Activated CD4-positive, alpha-beta T cell treated with anti-CD3 and anti-CD28 coated beads, Interleukin-2, amount 10 ng/mL, durations not matched to agents 24 days and 14 days (primary cell): ENCODE measurements at regions not wholly inside any gene's neighbourhood (a gene's known extent, or its start where the extent isn't known, plus 50 kb on each side); places are given as distances from the start of the nearest gene placed in this dataset.

Source experiments
- DNase-seq: peaks from one replicate; pipeline ENCODE4 v3.0.0; 2022
- H3K27ac Mint-ChIP-seq: one replicate; pipeline ENCODE4 v1.8.0; 2022; ENCODE audit warnings: mild to moderate bottlenecking, mixed read lengths
- H3K27me3 Mint-ChIP-seq: one replicate; pipeline ENCODE4 v1.8.0; 2022; ENCODE audit warnings: mixed read lengths
- H3K36me3 Mint-ChIP-seq: one replicate; pipeline ENCODE4 v1.8.0; 2022; ENCODE audit warnings: low read depth, mild to moderate bottlenecking, mixed read lengths
- H3K4me1 Mint-ChIP-seq: one replicate; pipeline ENCODE4 v1.8.0; 2021; ENCODE audit warnings: mixed read lengths
- H3K4me3 Mint-ChIP-seq: one replicate; pipeline ENCODE4 v1.8.0; 2022; ENCODE audit warnings: mild to moderate bottlenecking, moderate library complexity, mixed read lengths
- H3K9me3 Mint-ChIP-seq: one replicate; pipeline ENCODE4 v1.8.0; 2021; ENCODE audit warnings: mixed read lengths
- intact Hi-C: fragments of 100-400 bp; cut with micrococcal nuclease; formaldehyde crosslinking; loops from one replicate; pipeline ENCODE4 v1.15.1; 2023

DNA sequence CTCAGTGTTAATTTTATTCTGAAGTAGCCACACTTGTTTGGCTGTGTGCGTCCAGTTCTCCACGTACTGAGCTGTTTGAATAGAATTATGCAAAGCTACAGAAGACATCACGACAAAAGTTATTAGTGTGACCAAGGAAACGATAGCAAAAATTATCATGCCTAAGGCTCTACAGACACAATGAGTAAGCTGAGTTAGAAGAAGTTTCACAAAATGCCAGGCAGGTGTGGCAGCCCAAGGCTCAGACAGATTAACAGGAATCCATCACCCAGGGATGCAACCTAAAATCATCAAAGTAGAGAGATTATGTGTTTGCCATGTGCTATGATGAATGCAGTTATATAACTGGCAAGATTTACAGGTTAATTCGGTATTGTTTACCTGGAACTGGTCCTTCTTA, 73.1 kb upstream of the INCENP start:
- Mint-ChIP-seq H3K27ac (no peak overlapping the region), H3K4me3 (no peak overlapping the region), H3K36me3 (no peaks in the 10 kb centered on the region), H3K27me3 (peaks cover 24% of the 10 kb centered on the region), H3K4me1 (no peaks in the 10 kb centered on the region), H3K9me3 (no peaks in the 10 kb centered on the region)
- DNase-seq = no peak
- intact Hi-C loops = no loop called here

DNA sequence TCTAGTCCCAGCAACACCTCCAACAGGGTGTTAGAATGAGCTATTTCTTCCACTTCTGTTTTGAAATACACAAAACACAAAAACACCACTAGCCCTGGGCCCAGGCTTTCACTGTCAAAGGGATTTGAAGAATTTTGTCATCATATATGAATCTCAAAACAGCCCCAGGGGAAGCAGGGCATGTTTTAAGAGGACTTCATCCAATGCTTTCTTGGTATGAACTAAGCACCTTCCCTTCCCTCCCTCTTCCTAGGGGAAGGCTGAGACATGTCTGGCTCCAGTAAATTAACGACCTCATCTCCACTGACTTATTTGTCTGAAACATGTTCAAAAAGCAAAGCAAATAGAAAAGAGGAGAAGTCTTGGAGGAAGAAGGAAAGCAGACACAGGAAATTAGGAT, 75.7 kb upstream of the INCENP start:
- H3K4me3 Mint-ChIP-seq = no peak overlapping the region
- H3K9me3 Mint-ChIP-seq = no peaks in the 10 kb centered on the region
- peaks cover 25% of the 10 kb centered on the region for H3K27me3 Mint-ChIP-seq
- intact Hi-C loops = no loop called here
- H3K4me1 Mint-ChIP-seq = no peaks in the 10 kb centered on the region
- no peak for DNase-seq
- no peak overlapping the region for H3K27ac Mint-ChIP-seq
- H3K36me3 Mint-ChIP-seq = no peaks in the 10 kb centered on the region

DNA sequence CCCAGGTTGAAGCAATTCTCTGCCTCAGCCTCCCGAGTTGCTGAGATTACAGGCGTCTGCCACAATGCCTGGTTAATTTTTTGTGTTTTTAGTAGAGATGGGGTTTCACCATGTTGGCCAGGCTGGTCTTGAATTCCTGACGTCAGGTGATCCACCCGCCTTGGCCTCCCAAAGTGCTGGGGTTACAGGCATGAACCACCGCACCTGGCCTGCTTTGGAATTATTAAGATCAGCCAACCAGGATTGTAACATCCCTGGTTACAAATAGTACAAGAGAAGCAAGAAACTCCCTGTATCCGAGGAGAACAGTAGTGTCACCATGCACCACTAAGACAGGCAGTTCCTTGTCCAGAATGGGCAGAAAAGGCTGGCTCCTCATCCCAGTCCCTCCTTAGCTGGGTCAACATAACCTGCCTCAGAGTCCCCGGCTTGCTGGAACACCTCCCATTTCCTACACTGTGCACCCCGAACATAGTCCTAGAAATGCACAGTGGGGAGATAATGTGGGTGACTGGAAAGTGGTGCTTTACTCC, 77.2 kb upstream of the INCENP start:
- H3K27me3 Mint-ChIP-seq = peaks cover 19% of the 10 kb centered on the region
- intact Hi-C loops = no loop called here
- no peaks in the 10 kb centered on the region for H3K9me3 Mint-ChIP-seq
- H3K4me3 Mint-ChIP-seq = no peak overlapping the region
- no peaks in the 10 kb centered on the region for H3K36me3 Mint-ChIP-seq
- no peak overlapping the region for H3K27ac Mint-ChIP-seq
- DNase-seq = no peak
- peaks cover 2% of the 10 kb centered on the region for H3K4me1 Mint-ChIP-seq

DNA sequence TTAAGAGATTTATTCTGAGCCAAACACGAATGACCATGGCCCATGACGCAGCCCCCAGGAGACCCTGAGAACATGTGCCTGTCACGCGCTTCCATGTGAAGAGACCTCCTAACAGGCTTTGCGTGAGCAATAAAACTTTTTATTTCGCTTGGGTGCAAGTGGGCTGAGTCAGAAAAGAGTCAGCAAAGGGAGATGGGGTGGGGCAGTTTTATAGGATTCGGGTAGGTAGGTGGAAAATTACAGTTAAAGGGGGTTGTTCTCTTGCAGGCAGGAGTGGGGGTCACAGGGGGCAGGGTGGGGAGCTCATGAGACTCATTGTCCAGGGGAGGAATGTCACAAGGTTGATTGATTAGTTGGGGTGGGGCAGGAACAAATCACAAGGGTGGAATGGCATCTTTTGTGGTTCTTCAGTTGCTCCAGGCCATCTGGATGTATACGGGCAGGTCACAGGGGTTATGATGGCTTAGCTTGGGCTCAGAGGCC, 77.2 kb upstream of the FTH1 start:
- no peak overlapping the region for H3K27ac Mint-ChIP-seq
- intact Hi-C loops = no loop called here
- no peaks in the 10 kb centered on the region for H3K9me3 Mint-ChIP-seq
- H3K36me3 Mint-ChIP-seq = no peaks in the 10 kb centered on the region
- H3K4me3 Mint-ChIP-seq = no peak overlapping the region
- H3K4me1 Mint-ChIP-seq = peaks cover 2% of the 10 kb centered on the region
- H3K27me3 Mint-ChIP-seq = peaks cover 15% of the 10 kb centered on the region
- no peak for DNase-seq

DNA sequence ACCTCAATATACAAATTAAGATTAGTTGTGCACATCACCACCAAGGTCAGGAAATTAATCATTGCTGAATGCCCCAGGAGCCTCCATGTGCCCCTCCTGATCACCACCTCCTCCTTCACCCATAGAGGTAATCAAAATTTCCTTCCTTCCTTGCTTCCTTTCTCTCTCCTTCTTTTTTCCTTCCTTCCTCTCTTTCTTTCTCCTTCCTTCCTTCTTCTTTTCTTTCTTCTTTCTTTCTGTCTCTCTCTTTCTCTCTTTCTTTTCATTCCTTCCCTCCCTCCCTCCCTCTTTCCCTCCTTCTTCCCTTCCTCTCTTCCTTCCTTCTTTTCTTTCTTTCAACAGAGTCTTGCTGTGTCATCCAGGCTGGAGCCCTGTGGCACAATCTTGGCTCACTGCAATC, 67.9 kb upstream of the FTH1 start:
- intact Hi-C loops = no loop called here
- H3K36me3 Mint-ChIP-seq = peaks cover 5% of the 10 kb centered on the region
- peaks cover 19% of the 10 kb centered on the region for H3K27me3 Mint-ChIP-seq

DNA sequence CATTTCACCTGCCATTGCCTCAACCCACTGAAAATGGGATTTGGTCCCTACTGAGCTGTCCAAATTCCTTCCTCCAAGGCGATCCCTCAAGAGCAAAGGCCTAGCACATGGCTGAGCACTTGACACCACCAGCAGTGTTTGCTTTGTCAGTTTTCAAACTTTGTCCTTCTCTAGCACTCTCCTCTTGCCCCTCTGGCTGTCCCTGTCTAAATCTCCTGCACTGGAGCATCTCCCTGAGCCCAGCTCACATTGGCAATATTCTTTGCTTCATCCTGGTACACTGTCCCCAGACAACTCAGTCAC, 66.6 kb upstream of the FTH1 start:
- peaks cover 4% of the 10 kb centered on the region for H3K4me1 Mint-ChIP-seq
- intact Hi-C loops = no loop called here
- peaks cover 17% of the 10 kb centered on the region for H3K27me3 Mint-ChIP-seq
- H3K27ac Mint-ChIP-seq = no peak overlapping the region
- H3K36me3 Mint-ChIP-seq = peaks cover 5% of the 10 kb centered on the region
- H3K4me3 Mint-ChIP-seq = no peak overlapping the region
- DNase-seq = no peak
- H3K9me3 Mint-ChIP-seq = peaks cover 5% of the 10 kb centered on the region

More for the DNA sequence above, 67.9 kb upstream of the FTH1 start:
- Mint-ChIP-seq H3K27ac (no peak overlapping the region), H3K4me1 (peaks cover 4% of the 10 kb centered on the region), H3K4me3 (no peak overlapping the region), H3K9me3 (peaks cover 5% of the 10 kb centered on the region)
- no peak for DNase-seq

DNA sequence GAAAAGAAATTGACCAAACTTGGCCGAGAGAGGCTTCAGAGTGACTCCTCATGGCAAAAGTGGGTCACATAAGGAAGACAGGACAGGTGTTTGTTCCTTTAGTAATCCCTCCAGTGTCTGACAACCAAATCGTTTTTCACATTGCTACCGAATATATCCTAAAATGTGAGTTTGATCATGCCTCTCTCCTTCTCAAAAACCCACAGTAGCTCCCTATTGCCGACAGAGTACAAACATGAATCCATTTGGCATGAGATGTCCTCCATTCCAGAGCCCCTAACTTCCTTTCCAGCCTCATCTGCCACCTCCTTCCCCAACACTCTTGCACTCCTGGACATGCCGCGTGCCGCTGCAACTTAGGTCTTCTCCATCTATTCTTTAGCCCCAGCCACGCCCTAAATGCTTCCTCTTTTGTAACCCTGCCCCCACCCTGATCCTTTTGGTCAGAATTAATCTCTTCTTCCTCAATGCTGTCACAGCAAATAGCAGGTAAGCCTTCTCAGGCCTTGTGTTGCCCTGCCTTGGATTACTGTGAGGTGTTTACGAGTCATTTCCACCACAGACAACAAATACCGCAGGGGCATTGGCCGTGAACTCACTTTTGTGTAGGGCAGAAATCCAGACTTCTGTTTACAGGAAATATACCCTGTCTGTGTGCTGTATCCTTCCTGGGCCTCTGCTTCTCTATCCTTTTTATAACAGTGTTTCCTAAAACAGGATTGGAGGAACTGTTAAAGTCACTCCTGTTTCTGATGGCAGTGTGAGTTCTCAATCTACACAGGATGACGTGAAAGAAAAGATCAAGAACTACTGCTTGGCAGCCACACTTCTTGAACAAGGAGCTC, 66.0 kb upstream of the FTH1 start:
- peaks cover 13% of the 10 kb centered on the region for H3K27me3 Mint-ChIP-seq
- H3K4me3 Mint-ChIP-seq = no peak overlapping the region
- H3K9me3 Mint-ChIP-seq = peaks cover 5% of the 10 kb centered on the region
- H3K36me3 Mint-ChIP-seq = peaks cover 5% of the 10 kb centered on the region
- H3K27ac Mint-ChIP-seq = no peak overlapping the region
- intact Hi-C loops = no loop called here
- peaks cover 5% of the 10 kb centered on the region for H3K4me1 Mint-ChIP-seq
- no peak for DNase-seq

DNA sequence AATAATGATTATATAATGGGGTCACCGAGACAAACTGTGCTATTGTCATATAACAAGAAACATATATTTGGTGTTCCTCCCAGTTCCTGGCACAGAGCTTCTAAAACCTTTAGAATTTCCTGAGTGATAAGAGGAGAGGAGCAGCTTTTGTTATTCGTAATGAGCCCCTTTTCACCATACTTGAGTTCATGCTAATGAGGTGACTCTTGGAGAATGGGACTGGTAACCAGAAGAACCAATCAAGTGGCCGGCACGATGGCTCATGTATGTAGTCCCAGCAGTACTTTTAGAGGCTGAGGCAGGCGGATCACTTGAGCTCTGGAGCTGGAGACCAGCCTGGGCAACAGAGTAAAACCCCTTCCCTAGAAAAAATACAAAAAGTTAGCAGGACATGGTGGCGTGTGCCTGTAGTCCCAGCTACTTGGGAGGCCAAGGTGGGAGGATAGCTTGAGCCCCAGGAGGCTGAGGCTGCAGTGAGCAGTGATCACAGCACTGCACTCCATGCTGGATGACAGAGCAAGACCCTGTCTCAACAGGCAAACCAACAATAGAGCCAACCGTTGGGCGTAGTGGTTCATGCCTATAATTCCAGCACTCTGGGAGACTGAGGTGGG, 62.7 kb upstream of the FTH1 start:
- Mint-ChIP-seq H3K36me3 (peaks cover 5% of the 10 kb centered on the region), H3K27me3 (peaks cover under 1% of the 10 kb centered on the region), H3K4me1 (peaks cover 15% of the 10 kb centered on the region), H3K9me3 (peaks cover 5% of the 10 kb centered on the region), H3K27ac (no peak overlapping the region), H3K4me3 (no peak overlapping the region)
- no peak for DNase-seq
- intact Hi-C loops = no loop called here

DNA sequence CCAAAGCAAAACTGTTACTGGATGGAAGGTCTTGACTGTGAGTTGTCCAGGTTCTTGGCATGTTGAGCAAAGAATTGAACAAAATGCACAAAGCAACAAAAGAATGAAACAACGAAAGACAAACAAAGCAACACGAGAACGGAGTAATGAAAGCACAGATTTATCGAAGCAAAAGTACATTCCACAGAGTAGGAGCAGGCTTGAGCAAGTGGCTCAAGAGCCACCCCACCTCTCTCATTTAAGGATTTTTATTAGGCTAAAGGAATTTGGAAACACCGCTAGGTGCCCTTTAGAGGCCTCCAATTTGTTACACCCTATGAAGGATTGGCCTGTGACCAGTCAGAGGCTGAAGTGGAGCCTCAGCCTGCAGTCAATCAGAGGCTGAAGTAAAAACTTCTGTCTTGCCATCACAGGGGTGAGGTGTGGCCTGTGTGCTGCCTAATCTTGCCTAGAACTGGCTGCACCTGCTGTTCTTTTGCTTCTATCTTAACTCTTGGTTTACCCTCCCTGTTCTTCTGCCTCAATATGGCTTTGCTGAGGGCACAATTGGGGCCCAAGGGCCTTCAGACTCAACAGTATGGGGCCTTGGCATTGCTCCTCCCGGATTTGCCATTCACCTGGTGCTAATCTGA, 59.4 kb upstream of the FTH1 start:
- intact Hi-C loops = no loop called here
- no peak for DNase-seq
- no peaks in the 10 kb centered on the region for H3K27me3 Mint-ChIP-seq
- peak overlapping the region; percentile 50 for H3K27ac Mint-ChIP-seq
- H3K9me3 Mint-ChIP-seq = no peaks in the 10 kb centered on the region
- H3K4me3 Mint-ChIP-seq = no peak overlapping the region
- H3K36me3 Mint-ChIP-seq = no peaks in the 10 kb centered on the region
- peaks cover 19% of the 10 kb centered on the region for H3K4me1 Mint-ChIP-seq

DNA sequence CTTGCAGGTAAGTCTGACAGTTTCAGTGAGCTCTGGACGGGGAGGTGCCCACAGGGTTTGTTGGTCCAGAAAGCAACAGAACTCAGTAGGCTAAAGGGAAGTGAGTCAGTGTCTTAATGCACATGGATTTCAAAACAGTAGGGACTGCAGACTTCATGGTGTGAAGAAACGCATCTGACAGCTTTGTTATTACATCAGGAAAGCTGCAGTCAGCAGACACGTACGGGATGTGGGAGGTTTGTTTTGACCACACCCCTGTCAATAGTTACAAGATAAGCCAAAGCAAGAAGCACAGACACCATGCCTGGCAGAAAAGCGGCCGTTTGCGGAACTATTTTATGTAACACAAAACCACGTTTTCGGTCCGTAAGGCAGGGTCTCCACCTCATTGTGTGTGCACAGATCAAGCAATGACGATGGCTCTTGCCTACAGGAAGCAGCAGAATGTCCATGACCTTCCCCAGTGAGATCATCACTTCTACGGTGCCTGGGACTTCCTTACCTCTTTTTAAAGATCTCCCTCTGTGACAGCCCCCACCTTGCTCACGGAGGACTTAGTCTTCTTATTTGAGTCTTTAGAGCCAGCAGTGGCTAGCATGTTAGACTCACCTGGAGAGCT, 58.2 kb upstream of the FTH1 start:
- intact Hi-C loops = loop anchor here (1.0 kb wide), 1 partner anchor 55 kb away; no protein-coding TSS in a partner anchor

DNA sequence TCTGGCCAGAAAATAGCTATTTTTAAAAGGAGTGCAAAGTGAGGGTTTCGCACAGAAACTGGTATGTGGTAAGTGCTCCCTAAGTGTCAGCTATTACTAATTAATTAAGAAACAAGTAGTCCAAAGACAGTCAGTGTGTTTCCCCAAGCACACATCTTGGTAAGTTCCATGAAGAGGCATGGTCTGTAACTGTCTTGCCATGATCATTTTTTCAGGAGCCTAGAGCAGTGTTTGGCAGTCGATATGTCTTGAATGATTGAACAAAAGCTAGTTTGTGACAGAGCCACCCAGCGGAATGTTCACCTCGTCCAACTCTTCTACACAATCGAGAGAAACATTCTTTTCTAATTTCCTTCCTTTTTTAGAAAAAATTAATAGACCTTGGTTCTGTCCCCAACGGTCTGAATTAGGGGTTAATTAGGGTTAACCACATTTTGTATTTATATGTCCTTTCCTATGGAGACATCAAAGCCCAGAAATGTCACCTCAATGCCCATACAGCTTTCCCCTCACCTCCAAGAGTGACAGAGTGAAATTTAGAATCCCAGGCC, 57.6 kb upstream of the FTH1 start:
- Mint-ChIP-seq H3K36me3 (no peaks in the 10 kb centered on the region), H3K27ac (peak overlapping the region; percentile 92), H3K27me3 (no peaks in the 10 kb centered on the region), H3K9me3 (peaks cover 11% of the 10 kb centered on the region), H3K4me1 (peaks cover 19% of the 10 kb centered on the region), H3K4me3 (peak overlapping the region; percentile 69)
- peak; percentile 64 for DNase-seq
- intact Hi-C loops = loop anchor here (1.0 kb wide), 1 partner anchor 55 kb away; no protein-coding TSS in a partner anchor

More for the DNA sequence above, 58.2 kb upstream of the FTH1 start:
- DNase-seq = peak; percentile 93
- Mint-ChIP-seq H3K36me3 (no peaks in the 10 kb centered on the region), H3K4me3 (peak overlapping the region; percentile 69), H3K27ac (peak overlapping the region; percentile 92), H3K9me3 (peaks cover 8% of the 10 kb centered on the region), H3K4me1 (peaks cover 19% of the 10 kb centered on the region), H3K27me3 (no peaks in the 10 kb centered on the region)

DNA sequence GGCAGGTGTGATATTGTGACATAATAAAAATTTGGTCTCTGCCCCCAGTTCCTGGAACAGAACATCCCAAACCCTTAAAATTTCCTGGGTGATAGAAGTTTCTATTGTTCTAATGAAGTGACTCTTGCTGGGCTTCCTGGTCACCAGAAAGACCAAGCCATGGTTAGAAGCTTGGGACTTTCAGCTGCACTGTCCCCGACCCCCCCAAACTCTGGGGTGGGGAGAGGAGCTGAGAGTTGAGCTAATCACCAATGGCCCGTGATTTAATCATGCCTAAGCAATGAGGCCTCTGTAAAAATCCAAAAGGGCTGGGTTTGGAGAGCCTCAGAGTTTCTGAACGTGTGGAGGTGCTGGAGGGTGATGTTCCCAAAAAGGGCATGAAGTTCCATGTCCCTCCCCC, 54.8 kb upstream of the FTH1 start:
- DNase-seq = no peak
- H3K4me3 Mint-ChIP-seq = no peak overlapping the region
- peaks cover 15% of the 10 kb centered on the region for H3K9me3 Mint-ChIP-seq
- H3K27me3 Mint-ChIP-seq = no peaks in the 10 kb centered on the region
- H3K4me1 Mint-ChIP-seq = peaks cover 17% of the 10 kb centered on the region
- H3K36me3 Mint-ChIP-seq = no peaks in the 10 kb centered on the region
- H3K27ac Mint-ChIP-seq = no peak overlapping the region
- intact Hi-C loops = no loop called here

DNA sequence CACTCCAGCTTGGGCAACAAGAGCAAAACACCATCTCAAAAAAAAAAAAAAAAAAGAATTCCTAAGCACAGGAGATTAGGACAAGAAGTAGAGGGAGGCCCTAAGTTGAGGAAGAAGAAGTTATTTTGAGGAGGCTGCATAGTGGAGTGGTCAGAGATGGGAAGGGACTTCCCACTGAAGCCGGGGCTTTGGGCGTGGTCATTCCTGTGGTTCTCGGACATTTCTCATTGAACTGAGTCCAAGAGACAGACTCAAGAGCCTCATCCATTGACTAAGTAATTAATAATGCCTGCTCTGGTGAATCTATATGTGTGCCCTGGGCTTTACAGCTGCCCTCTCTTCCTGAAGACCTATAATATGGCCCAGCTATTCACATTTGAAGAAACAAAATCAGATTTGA, 53.2 kb upstream of the FTH1 start:
- H3K4me3 Mint-ChIP-seq = no peak overlapping the region
- peaks cover 13% of the 10 kb centered on the region for H3K4me1 Mint-ChIP-seq
- H3K36me3 Mint-ChIP-seq = no peaks in the 10 kb centered on the region
- no peak overlapping the region for H3K27ac Mint-ChIP-seq
- DNase-seq = no peak
- H3K27me3 Mint-ChIP-seq = no peaks in the 10 kb centered on the region
- intact Hi-C loops = no loop called here
- peaks cover 15% of the 10 kb centered on the region for H3K9me3 Mint-ChIP-seq
